GM12878 (cell line): ENCODE measurements at regions not wholly inside any gene's neighbourhood (a gene's known extent, or its start where the extent isn't known, plus 50 kb on each side); places are given as distances from the start of the nearest gene placed in this dataset.

Experiments used
- ATAC-seq: fragments of 200-7000 bp; cut with Tn5 transposase; 3 replicates; pipeline ENCODE4 v1.9.1; 2020; ENCODE audit warnings: mild to moderate bottlenecking, moderate library complexity
- BruUV-seq: library from RNA; stranded (reverse); fragments of 400-500 nt; replicated peaks from 2 replicates; lab custom pipeline; 2021; lab: Mats Ljungman, UMichigan
- CTCF ChIA-PET: fragments of 300-600 bp; sonication (Branson Sonifier 250); formaldehyde crosslinking; extraction: SDS; loops from one replicate; lab custom pipeline; 2021; ENCODE audit warnings: inconsistent platforms; lab: Yijun Ruan, JAX
- POLR2A ChIA-PET: fragments of 350-600 bp; formaldehyde crosslinking; extraction: SDS; loops from one replicate; lab custom pipeline; 2021; ENCODE audit warnings: inconsistent platforms; lab: Charles Lee
- RAD21 ChIA-PET: fragments of 300-600 bp; sonication (Branson Sonifier 250); formaldehyde crosslinking; loops from one replicate; lab custom pipeline; 2023; ENCODE audit warnings: antibody characterized with exemption; ENCODE audit not compliant: unreplicated experiment; lab: Charles Lee
- SMC1A ChIA-PET: fragments of 300-600 bp; sonication (Branson Sonifier 250); formaldehyde crosslinking; loops from one replicate; lab custom pipeline; 2023; ENCODE audit not compliant: unreplicated experiment, uncharacterized antibody; lab: Charles Lee
- DNase-seq: peaks from one replicate; pipeline ENCODE4 v3.0.0-alpha.2; 2011; ENCODE audit warnings: low read depth, low spot score
- FAIRE-seq: peaks from 3 replicates; lab custom pipeline; 2011; peaks lifted over from hg19 to GRCh38; lab: Jason Lieb, UNC
- H2AFZ ChIP-seq: 2 replicates; pipeline ENCODE4 v1.6.0; 2011; ENCODE audit warnings: low read depth, low read length, control low read depth; ENCODE audit not compliant: control insufficient read depth
- H3K27ac ChIP-seq: 2 replicates; pipeline ENCODE4 v1.5.1; 2011; ENCODE audit warnings: control low read depth; ENCODE audit not compliant: control insufficient read depth, insufficient read depth
- H3K27me3 ChIP-seq, 2 experiments: replicated peaks in 1 of 2; 2 replicates each; pipeline versions ENCODE4 v1.6.0 to v1.6.1; 2011; ENCODE audit warnings: low read length in 1 of 2; ENCODE audit not compliant: control insufficient read depth in 2 of 2, insufficient read depth in 2 of 2
- H3K36me3 ChIP-seq, 2 experiments: 2 replicates each; pipeline ENCODE4 v1.5.1; 2011; ENCODE audit warnings: low read length in 1 of 2; ENCODE audit not compliant: control insufficient read depth in 2 of 2, insufficient read depth in 2 of 2
- H3K4me1 ChIP-seq: 2 replicates; pipeline ENCODE4 v1.6.1; 2011; ENCODE audit warnings: mild to moderate bottlenecking, low read length, moderate library complexity, mixed read lengths; ENCODE audit not compliant: control insufficient read depth, insufficient read depth
- H3K4me2 ChIP-seq: 2 replicates; pipeline ENCODE4 v1.6.0; 2011; ENCODE audit warnings: control low read depth; ENCODE audit not compliant: control insufficient read depth, insufficient read depth
- H3K4me3 ChIP-seq: fragments of 200-600 bp; sonication (generic); 2 replicates; pipeline ENCODE4 v1.5.1; 2016
- H3K79me2 ChIP-seq: 2 replicates; pipeline ENCODE4 v1.6.0; 2011; ENCODE audit warnings: low read length; ENCODE audit not compliant: control insufficient read depth, insufficient read depth
- H3K9ac ChIP-seq: 2 replicates; pipeline ENCODE4 v1.8.0; 2011; ENCODE audit warnings: low read length, control low read depth, mixed read lengths; ENCODE audit not compliant: control insufficient read depth, insufficient read depth
- H3K9me3 ChIP-seq: replicated peaks from 3 replicates; pipeline ENCODE4 v1.5.1; 2011; ENCODE audit warnings: mild to moderate bottlenecking, low read length; ENCODE audit not compliant: control insufficient read depth, insufficient read depth
- H4K20me1 ChIP-seq: 2 replicates; pipeline ENCODE4 v1.6.0; 2011; ENCODE audit not compliant: control insufficient read depth, insufficient read depth
- BACH1 ChIP-seq: fragments of 450-650 bp; IDR thresholded peaks from 2 replicates; pipeline ENCODE4 v1.6.1; 2017; ENCODE audit warnings: mild to moderate bottlenecking, borderline replicate concordance
- JUND ChIP-seq: IDR thresholded peaks from 2 replicates; pipeline ENCODE4 v1.6.1; 2012; ENCODE audit warnings: low read depth, mild to moderate bottlenecking, low read length, improper control_type of control experiment, moderate library complexity
- MTA3 ChIP-seq: IDR thresholded peaks from 2 replicates; pipeline ENCODE4 v1.6.1; 2012; ENCODE audit warnings: low read length, inconsistent platforms, borderline replicate concordance
- PAX8 ChIP-seq: fragments of 450-650 bp; IDR thresholded peaks from 2 replicates; pipeline ENCODE4 v1.6.1; 2017; ENCODE audit warnings: mild to moderate bottlenecking, moderate library complexity
- SMARCA5 ChIP-seq: fragments of 450-650 bp; IDR thresholded peaks from 2 replicates; pipeline ENCODE4 v1.6.1; 2017; ENCODE audit warnings: mild to moderate bottlenecking
- ZBTB40 ChIP-seq: fragments of 450-650 bp; IDR thresholded peaks from 2 replicates; pipeline ENCODE4 v1.6.1; 2016; ENCODE audit warnings: mild to moderate bottlenecking, moderate library complexity, borderline replicate concordance
- WGBS: methylation state at CpG from one replicate; pipeline ENCODE4 v1.1.6; 2016; ENCODE audit warnings: low lambda C conversion rate; ENCODE audit not compliant: insufficient replicate concordance, insufficient coverage; ENCODE audit errors: missing lambda C conversion rate; 5-methylcytosine and 5-hydroxymethylcytosine counted together
- in situ Hi-C: fragments of 300-500 bp; cut with MboI; formaldehyde crosslinking; loops from 9 replicates; pipeline ENCODE4 v1.14.3; 2018; ENCODE audit warnings: mixed read lengths
- intact Hi-C: fragments of 100-400 bp; cut with micrococcal nuclease; formaldehyde crosslinking; loops from one replicate; pipeline ENCODE4 v1.14.2; 2022; ENCODE audit not compliant: unreplicated experiment

- ChIA-PET CTCF (interaction anchor here (2.1 kb wide), 1 partner anchor 219 kb away, joined by 7 read pairs; no protein-coding TSS in a partner anchor), SMC1A (no interaction called here), RAD21 (interaction anchor here (1.4 kb wide), 1 partner anchor 219 kb away, joined by 4 read pairs; no protein-coding TSS in a partner anchor), POLR2A (interaction anchor here (0.6 kb wide), 1 partner anchor 35 kb away, joined by 3 read pairs; no protein-coding TSS in a partner anchor)
- ATAC-seq (no peak), FAIRE-seq (no peak), DNase-seq (no peak)
- TF ChIP-seq SMARCA5 (no peak), JUND (no peak), PAX8 (no peak), ZBTB40 (no peak), MTA3 (no peak), BACH1 (no peak)
- no peak overlapping the region for H2AFZ ChIP-seq
- H3K9me3 ChIP-seq = no peaks in the 10 kb centered on the region
- no peaks in the 10 kb centered on the region for H3K79me2 ChIP-seq
- 34% methylated on average over 6 of the region's 6 CpGs for WGBS
- no peak overlapping the region for H3K27ac ChIP-seq
- no peak overlapping the region for H3K9ac ChIP-seq
- H3K4me1 ChIP-seq = no peaks in the 10 kb centered on the region
- BruUV-seq = no TSS peak
- in situ Hi-C loops = no loop called here
- no peak overlapping the region for H3K4me2 ChIP-seq
- intact Hi-C loops = no loop called here
- H4K20me1 ChIP-seq = no peaks in the 10 kb centered on the region
- H3K4me3 ChIP-seq = no peak overlapping the region
- H3K36me3 ChIP-seq = no peaks in the 10 kb centered on the region
- H3K27me3 ChIP-seq = no peaks in the 10 kb centered on the region
These were observed 104.0 kb downstream of the SLC25A47 start for GRCh38 chr14:100427166-100427565.
